Parathyroid adenoma (tissue), 2 donors: ENCODE measurements at regions not wholly inside any gene's neighbourhood (a gene's known extent, or its start where the extent isn't known, plus 50 kb on each side); places are given as distances from the start of the nearest gene placed in this dataset.

Experiments used
- H2AFZ ChIP-seq: fragments of 300-600 bp; sonication (generic); one replicate; pipeline ENCODE4 v1.7.0; 2017; ENCODE audit warnings: antibody characterized with exemption, mild to moderate bottlenecking
- H3K27ac ChIP-seq: fragments of 300-600 bp; sonication (generic); one replicate; pipeline ENCODE4 v1.7.0; 2017
- H3K27me3 ChIP-seq: fragments of 300-600 bp; sonication (generic); one replicate; pipeline ENCODE4 v1.7.0; 2017; ENCODE audit warnings: low read length; ENCODE audit not compliant: control insufficient read depth, insufficient read depth
- H3K36me3 ChIP-seq: fragments of 300-600 bp; sonication (generic); one replicate; pipeline ENCODE4 v1.7.0; 2017; ENCODE audit warnings: low read length; ENCODE audit not compliant: control insufficient read depth, insufficient read depth
- H3K4me1 ChIP-seq: fragments of 300-600 bp; sonication (generic); one replicate; pipeline ENCODE4 v1.7.0; 2017; ENCODE audit warnings: control low read depth
- H3K4me2 ChIP-seq: fragments of 300-600 bp; sonication (generic); one replicate; pipeline ENCODE4 v1.7.0; 2017; ENCODE audit warnings: low read length
- H3K4me3 ChIP-seq: fragments of 300-600 bp; sonication (generic); one replicate; pipeline ENCODE4 v1.7.0; 2017; ENCODE audit warnings: low read depth, low read length
- H3K79me2 ChIP-seq: fragments of 300-600 bp; sonication (generic); one replicate; pipeline ENCODE4 v1.7.0; 2017; ENCODE audit warnings: control low read depth
- H3K9ac ChIP-seq: fragments of 300-600 bp; sonication (generic); one replicate; pipeline ENCODE4 v1.7.0; 2017; ENCODE audit warnings: mild to moderate bottlenecking
- H3K9me3 ChIP-seq: fragments of 300-600 bp; sonication (generic); one replicate; pipeline ENCODE4 v1.7.0; 2017; ENCODE audit warnings: low read length; ENCODE audit not compliant: control insufficient read depth
- TF ChIP-seq, protein P1 (sequence below): fragments of 300-600 bp; sonication (generic); IDR thresholded peaks from one replicate; pipeline ENCODE4 v1.7.0; 2017; ENCODE audit warnings: antibody characterized with exemption, mild to moderate bottlenecking
- donor health status: primary hyperparathyroidism.

DNA sequence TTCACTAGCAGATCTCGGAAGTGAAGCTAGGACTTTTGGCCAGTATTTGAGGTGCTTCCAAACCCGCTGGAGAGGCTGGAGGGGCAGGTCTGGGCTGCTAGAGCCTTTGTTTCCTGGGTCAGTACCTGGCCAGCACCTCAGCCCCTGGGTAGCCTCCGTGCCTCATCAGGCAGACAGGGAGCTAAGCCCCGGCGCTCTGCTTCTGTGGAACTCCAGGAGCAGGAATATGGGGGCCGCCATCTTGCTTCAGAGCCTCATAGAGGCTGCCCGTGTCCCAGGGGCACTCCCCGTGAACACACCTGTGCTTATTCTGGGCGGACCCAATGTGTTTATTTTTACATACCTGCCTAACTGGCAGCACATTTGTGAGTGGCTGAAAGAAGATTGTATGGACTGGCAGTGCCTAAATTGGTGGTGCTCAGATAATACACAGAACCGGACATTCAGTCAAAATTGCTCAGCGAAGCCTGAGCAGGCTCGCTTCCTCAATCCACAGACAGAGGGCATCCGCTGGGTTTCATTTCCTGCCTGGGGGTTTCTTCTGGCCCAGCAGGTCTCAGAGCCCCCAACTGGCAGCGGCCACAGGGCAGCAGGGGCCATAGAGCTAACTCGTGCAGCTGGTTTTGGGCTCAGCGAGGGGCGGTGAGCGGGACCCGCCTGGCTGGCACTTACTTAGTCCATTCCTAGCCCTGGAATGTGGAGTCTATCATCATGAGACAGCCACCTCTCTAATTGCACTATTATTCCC is 176.8 kb upstream of the ALKAL2 start:
- TF ChIP-seq, protein P1, sequence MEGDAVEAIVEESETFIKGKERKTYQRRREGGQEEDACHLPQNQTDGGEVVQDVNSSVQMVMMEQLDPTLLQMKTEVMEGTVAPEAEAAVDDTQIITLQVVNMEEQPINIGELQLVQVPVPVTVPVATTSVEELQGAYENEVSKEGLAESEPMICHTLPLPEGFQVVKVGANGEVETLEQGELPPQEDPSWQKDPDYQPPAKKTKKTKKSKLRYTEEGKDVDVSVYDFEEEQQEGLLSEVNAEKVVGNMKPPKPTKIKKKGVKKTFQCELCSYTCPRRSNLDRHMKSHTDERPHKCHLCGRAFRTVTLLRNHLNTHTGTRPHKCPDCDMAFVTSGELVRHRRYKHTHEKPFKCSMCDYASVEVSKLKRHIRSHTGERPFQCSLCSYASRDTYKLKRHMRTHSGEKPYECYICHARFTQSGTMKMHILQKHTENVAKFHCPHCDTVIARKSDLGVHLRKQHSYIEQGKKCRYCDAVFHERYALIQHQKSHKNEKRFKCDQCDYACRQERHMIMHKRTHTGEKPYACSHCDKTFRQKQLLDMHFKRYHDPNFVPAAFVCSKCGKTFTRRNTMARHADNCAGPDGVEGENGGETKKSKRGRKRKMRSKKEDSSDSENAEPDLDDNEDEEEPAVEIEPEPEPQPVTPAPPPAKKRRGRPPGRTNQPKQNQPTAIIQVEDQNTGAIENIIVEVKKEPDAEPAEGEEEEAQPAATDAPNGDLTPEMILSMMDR, result no peak
- Histone ChIP-seq H3K36me3 (no peaks in the 10 kb centered on the region), H3K4me2 (no peak overlapping the region), H3K79me2 (no peaks in the 10 kb centered on the region), H3K9ac (no peak overlapping the region), H2AFZ (no peak overlapping the region), H3K4me1 (no peaks in the 10 kb centered on the region), H3K27me3 (no peaks in the 10 kb centered on the region), H3K4me3 (no peak overlapping the region), H3K27ac (no peak overlapping the region), H3K9me3 (no peaks in the 10 kb centered on the region)

DNA sequence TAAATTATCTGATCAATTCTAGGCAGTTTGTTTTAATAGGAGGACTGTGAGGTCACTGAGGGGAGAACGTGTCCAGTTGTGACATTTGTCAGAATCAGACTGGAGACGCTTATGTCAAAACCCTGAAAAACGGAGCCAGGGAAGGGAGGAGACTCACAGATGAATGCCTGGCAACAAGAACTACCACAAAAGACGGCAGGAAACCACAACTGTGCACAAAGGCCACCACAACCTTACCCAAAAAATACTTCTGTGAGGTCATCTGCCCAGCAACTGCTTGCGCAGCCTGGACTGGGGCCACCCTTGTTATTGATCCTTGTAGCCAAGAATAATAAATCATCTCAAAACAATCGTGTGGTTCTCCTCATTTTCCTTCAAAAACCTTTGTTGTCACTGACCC is 173.0 kb upstream of the ALKAL2 start:
- no peak overlapping the region for H2AFZ ChIP-seq
- no peak overlapping the region for H3K4me3 ChIP-seq
- TF ChIP-seq, protein P1, result no peak
- no peaks in the 10 kb centered on the region for H3K79me2 ChIP-seq
- H3K36me3 ChIP-seq, result no peaks in the 10 kb centered on the region
- no peak overlapping the region for H3K27ac ChIP-seq
- no peak overlapping the region for H3K4me2 ChIP-seq
- H3K9me3 ChIP-seq, result no peaks in the 10 kb centered on the region
- no peaks in the 10 kb centered on the region for H3K4me1 ChIP-seq
- H3K9ac ChIP-seq, result no peak overlapping the region
- H3K27me3 ChIP-seq, result no peaks in the 10 kb centered on the region

DNA sequence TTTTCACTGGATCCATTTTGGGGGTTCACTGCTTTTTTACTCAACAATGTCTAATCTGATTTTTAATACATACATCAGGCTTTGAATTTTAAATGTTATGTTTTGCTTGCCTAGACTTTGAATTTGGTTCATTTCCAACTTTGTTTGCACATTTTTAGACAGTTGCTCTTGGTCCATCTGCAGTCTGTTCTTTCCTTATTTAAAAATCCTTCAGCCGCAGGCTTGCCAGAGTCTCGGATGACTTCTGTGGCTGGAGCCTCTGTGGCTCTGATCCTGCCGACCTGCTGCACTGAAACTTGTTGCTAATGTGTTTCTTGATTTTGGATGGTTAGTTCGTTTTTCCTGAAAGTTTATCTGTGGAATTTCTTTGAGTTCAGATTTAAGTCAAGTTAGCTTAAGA is 172.0 kb upstream of the ALKAL2 start:
- Histone ChIP-seq H3K27me3 (no peaks in the 10 kb centered on the region), H3K4me3 (no peak overlapping the region), H3K9me3 (no peaks in the 10 kb centered on the region), H3K9ac (no peak overlapping the region), H3K36me3 (no peaks in the 10 kb centered on the region), H3K79me2 (no peaks in the 10 kb centered on the region), H3K27ac (no peak overlapping the region), H3K4me2 (no peak overlapping the region), H3K4me1 (no peaks in the 10 kb centered on the region), H2AFZ (no peak overlapping the region)
- TF ChIP-seq, protein P1, result no peak

DNA sequence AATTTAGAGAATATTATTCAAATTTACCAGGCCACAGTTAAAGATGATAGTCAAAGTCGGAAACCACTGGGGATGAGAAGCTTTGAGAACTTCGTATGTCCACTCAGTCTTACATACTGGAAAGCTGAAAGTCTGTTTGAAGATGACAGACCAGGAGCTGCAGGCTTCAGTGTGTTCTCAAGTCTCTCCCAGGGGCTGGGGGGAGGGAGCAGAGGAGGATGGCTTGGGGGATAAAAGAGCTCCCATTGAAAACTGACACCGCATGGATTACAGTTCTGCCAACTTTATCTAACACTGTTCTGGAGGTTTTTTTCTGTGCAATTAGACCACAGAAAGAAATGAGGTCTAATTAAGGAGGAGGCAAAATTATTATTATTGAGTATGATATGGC is 170.5 kb upstream of the ALKAL2 start:
- Histone ChIP-seq H3K9ac (no peak overlapping the region), H3K4me3 (no peak overlapping the region), H3K27me3 (no peaks in the 10 kb centered on the region), H3K79me2 (no peaks in the 10 kb centered on the region), H3K4me2 (no peak overlapping the region), H3K27ac (no peak overlapping the region), H2AFZ (no peak overlapping the region), H3K36me3 (no peaks in the 10 kb centered on the region), H3K9me3 (no peaks in the 10 kb centered on the region), H3K4me1 (no peaks in the 10 kb centered on the region)
- TF ChIP-seq, protein P1, result no peak

DNA sequence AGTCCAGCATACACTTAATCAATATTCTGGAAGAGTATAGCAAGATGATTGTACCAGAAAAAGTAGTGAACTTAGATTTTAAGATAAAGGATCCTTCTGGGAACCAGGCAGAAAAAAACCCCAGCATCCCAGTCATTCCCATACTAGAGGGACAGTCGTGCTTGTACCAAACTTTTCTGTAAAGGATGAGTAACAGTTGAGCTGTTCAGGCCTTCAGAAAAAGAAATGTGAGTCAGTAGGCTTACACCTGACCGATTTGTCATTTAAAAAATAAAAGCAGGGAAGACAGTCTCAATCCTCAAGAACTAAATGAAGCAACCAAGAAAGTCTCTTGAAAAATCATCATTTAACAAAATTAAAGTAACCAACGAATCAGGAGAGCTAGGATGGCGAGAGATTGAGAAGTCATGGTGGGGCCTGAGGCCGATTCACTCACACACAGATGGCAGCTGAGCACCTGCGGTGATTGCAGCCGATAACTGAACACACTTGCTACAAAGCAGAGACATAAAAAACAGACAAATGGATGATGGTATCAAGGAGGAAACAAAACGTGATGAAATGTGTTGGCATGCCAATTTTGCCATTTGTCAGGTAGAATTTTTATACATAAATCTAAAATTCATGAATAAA is 170.0 kb upstream of the ALKAL2 start:
- Histone ChIP-seq H2AFZ (no peak overlapping the region), H3K4me1 (no peaks in the 10 kb centered on the region), H3K27me3 (no peaks in the 10 kb centered on the region), H3K4me2 (no peak overlapping the region), H3K36me3 (no peaks in the 10 kb centered on the region), H3K79me2 (no peaks in the 10 kb centered on the region), H3K27ac (no peak overlapping the region), H3K4me3 (no peak overlapping the region), H3K9me3 (no peaks in the 10 kb centered on the region), H3K9ac (no peak overlapping the region)
- TF ChIP-seq, protein P1, result no peak
